RWPE2 (cell line): ENCODE measurements at regions not wholly inside any gene's neighbourhood (a gene's known extent, or its start where the extent isn't known, plus 50 kb on each side); places are given as distances from the start of the nearest gene placed in this dataset.

Source experiments
- ATAC-seq: fragments of 200-7000 bp; cut with Tn5 transposase; 3 replicates; pipeline ENCODE4 v1.9.1; 2021; ENCODE audit warnings: low read depth
- DNase-seq: peaks from one replicate; pipeline ENCODE4 v3.0.0-alpha.2; 2020; ENCODE audit warnings: low spot score
- H3K27ac ChIP-seq: fragments of 450-650 bp; 2 replicates; pipeline ENCODE4 v1.5.1; 2017; ENCODE audit warnings: mild to moderate bottlenecking; ENCODE audit not compliant: poor library complexity, severe bottlenecking
- H3K27me3 ChIP-seq: fragments of 250-450 bp; sonication (Bioruptor Pico); 2 replicates; pipeline ENCODE4 v1.5.1; 2021; ENCODE audit warnings: mild to moderate bottlenecking, moderate library complexity; ENCODE audit not compliant: insufficient read depth, poor library complexity, severe bottlenecking
- H3K36me3 ChIP-seq: fragments of 250-450 bp; sonication (Bioruptor Pico); 2 replicates; pipeline ENCODE4 v1.5.1; 2020; ENCODE audit warnings: low read depth, mild to moderate bottlenecking, moderate library complexity
- H3K4me1 ChIP-seq: fragments of 250-450 bp; sonication (Bioruptor Pico); 2 replicates; pipeline ENCODE4 v1.5.1; 2021; ENCODE audit warnings: mild to moderate bottlenecking, moderate library complexity; ENCODE audit not compliant: insufficient read depth, poor library complexity, severe bottlenecking
- H3K4me3 ChIP-seq: fragments of 250-450 bp; sonication (Bioruptor Pico); 2 replicates; pipeline ENCODE4 v1.5.1; 2021; ENCODE audit warnings: mild to moderate bottlenecking, moderate library complexity; ENCODE audit not compliant: severe bottlenecking
- H3K9me3 ChIP-seq: fragments of 250-450 bp; sonication (Bioruptor Pico); 2 replicates; pipeline ENCODE4 v1.5.1; 2021; ENCODE audit warnings: mild to moderate bottlenecking, moderate library complexity; ENCODE audit not compliant: severe bottlenecking
- TF ChIP-seq, protein P1 (sequence below): fragments of 450-650 bp; IDR thresholded peaks from one replicate; pipeline ENCODE4 v1.5.1; 2017; ENCODE audit warnings: mild to moderate bottlenecking, moderate library complexity; ENCODE audit not compliant: poor library complexity, severe bottlenecking

DNA sequence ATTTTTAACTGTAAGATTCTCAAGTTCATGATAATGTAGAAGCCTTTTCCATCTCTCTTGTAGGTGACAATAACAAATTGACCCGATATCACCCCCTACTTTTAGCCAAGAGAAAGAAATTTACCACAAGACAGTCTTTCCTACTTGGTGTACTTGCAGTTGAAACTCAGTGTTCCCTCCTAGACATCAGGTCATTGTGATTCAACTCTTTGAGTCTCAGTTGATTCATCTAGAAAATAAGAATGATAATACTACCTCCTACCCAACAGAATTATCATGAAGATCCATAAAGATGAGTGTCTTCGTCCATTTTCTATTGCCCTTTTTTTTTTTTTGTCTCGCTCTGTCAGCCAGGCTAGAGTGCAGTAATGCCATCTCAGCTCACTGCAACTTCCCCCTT lies 51.3 kb upstream of the TRERF1 start:
- no peak overlapping the region for H3K27ac ChIP-seq
- no peaks in the 10 kb centered on the region for H3K36me3 ChIP-seq
- no peak overlapping the region for H3K4me3 ChIP-seq
- ATAC-seq (no peak), DNase-seq (no peak)
- peaks cover 2% of the 10 kb centered on the region for H3K9me3 ChIP-seq
- TF ChIP-seq, protein P1, sequence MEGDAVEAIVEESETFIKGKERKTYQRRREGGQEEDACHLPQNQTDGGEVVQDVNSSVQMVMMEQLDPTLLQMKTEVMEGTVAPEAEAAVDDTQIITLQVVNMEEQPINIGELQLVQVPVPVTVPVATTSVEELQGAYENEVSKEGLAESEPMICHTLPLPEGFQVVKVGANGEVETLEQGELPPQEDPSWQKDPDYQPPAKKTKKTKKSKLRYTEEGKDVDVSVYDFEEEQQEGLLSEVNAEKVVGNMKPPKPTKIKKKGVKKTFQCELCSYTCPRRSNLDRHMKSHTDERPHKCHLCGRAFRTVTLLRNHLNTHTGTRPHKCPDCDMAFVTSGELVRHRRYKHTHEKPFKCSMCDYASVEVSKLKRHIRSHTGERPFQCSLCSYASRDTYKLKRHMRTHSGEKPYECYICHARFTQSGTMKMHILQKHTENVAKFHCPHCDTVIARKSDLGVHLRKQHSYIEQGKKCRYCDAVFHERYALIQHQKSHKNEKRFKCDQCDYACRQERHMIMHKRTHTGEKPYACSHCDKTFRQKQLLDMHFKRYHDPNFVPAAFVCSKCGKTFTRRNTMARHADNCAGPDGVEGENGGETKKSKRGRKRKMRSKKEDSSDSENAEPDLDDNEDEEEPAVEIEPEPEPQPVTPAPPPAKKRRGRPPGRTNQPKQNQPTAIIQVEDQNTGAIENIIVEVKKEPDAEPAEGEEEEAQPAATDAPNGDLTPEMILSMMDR = no peak
- no peaks in the 10 kb centered on the region for H3K27me3 ChIP-seq
- no peaks in the 10 kb centered on the region for H3K4me1 ChIP-seq

DNA sequence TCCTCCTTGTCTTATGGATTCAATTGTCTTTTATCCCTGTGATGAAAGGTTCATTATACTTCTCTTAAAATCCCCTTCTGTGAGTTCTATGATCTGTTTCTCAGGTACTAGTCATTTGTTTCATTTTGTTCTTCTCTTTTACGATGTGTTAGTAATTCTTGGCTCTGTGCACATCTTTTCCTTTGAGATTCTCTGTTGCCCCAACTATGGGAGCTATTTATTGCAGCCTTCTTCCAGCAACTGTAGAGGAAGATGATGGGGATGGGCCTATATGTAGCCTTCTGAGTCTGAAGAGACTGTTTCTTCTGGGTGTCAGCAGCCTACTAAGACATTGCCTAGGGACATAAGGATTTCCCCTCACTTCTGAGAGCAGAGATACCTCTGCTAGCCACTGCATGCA lies 50.4 kb upstream of the TRERF1 start:
- Histone ChIP-seq H3K36me3 (no peaks in the 10 kb centered on the region), H3K9me3 (peaks cover 2% of the 10 kb centered on the region), H3K27ac (no peak overlapping the region), H3K27me3 (no peaks in the 10 kb centered on the region), H3K4me1 (no peaks in the 10 kb centered on the region), H3K4me3 (no peak overlapping the region)
- DNase-seq (no peak), ATAC-seq (no peak)
- TF ChIP-seq, protein P1 = no peak
